GM20431 (cell line): ENCODE measurements at regions not wholly inside any gene's neighbourhood (a gene's known extent, or its start where the extent isn't known, plus 50 kb on each side); places are given as distances from the start of the nearest gene placed in this dataset.

ENCODE experiments used
- in situ Hi-C: fragments of 300-500 bp; cut with MseI, MboI; formaldehyde crosslinking; loops from one replicate; pipeline ENCODE4 v1.15.0; 2020; ENCODE audit warnings: low sequenced_read_pairs; ENCODE audit not compliant: unreplicated experiment

DNA sequence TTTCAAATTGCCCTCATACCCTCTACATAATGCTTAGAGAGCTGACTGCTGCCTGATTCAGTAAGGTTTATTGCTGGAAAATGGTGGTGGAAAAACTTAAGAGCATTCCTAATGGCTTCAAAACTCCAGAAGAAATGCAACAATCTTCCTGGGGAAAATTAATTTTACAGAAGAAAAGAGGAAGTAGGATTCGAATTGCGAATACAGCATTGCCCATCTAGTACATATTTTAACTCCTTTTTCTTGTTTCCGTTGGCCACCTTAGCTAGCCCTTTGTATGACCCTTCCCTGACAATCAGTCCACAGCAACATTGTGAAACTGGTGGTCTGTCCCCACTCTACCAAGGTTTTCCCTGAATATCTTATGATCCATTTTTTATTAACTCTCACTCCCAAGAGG, 224.7 kb downstream of the MTX2 start:
- in situ Hi-C loops: no loop called here

DNA sequence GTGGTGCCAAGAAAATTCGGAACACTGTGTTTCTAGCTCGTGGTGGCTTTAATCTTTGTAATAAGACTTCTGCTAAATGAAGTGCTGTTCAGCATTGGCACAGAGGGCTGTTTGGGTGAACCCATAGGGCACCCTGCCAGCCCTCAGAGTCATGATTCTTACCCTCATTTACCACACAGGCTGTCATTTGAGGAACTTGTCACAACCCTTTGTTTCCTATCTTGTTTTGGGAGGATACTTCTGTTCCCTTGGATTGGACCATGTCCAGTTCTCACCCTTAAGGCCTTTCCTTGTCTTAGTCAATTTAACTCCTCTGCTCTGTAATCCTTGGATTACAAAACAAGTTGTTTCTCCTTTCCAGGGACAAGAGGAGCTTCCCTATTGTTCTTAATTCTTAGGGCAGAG, 225.7 kb downstream of the MTX2 start:
- in situ Hi-C loops: no loop called here

GRCh38 chr2:176495826-176496225, 226.6 kb downstream of the MTX2 start:
- in situ Hi-C loops: no loop called here

DNA sequence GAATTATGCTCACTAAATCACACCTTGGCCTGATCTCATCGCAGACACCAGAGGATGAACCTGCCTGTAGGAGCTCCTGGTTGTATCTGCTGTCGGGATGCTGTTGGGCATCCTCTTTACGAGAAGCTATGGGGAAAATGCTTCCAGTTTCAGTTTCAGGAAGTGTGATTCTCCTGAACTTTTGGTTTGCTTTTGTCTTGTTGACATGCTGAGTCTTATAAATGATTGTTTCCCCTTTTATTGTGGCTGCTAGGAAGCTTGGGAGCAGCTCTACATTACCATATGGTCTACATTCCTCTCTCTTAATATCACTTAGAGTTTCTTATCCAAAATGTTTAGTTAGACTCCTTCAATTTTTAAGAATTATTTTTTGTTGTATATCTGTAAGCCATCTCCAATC, 227.5 kb downstream of the MTX2 start:
- in situ Hi-C loops: no loop called here

GRCh38 chr2:176500901-176501300, 231.7 kb downstream of the MTX2 start:
- in situ Hi-C loops: no loop called here

- in situ Hi-C loops: no loop called here
Observed at GRCh38 chr2:176501617-176502016, 232.4 kb downstream of the MTX2 start.

GRCh38 chr2:176502619-176503018, 233.4 kb downstream of the MTX2 start:
- in situ Hi-C loops: no loop called here

DNA sequence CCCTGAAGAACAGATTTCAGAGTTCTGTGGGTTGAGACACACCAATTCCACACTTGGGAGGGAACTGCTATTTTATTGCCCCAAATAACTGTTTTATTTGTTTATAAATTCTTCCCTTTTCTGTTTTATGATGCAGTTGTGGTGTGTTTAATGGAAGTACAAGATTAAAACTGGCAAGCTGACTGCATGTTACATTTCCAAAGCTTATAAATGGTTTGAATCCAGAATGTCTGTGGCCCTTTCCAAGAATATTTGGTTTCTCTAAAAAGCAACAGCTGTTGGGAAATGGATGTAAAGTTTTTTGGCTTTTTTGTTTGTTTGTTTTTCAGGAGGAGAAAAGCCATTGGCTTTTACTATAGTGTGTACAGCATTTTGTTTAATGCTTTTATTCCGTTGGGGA, 234.5 kb downstream of the MTX2 start:
- in situ Hi-C loops: no loop called here

DNA sequence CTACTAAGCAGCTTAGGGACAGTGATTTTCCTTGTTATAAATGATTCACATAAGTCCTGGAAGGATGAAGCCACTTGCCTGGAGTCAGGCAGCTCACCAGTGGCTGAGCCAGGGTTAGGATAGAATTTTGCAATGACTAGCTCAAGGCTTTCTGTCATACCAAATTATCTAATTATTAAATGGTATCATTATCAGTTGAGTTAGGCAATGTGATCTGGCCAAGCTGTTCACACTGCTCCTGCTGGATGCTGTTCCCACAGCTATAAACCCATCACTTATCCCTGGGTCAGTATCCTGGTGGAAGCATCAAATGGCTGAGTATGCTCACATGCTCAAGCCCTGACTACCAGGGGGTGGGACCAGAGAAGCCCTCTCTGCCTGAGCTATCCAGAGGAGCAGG, 235.2 kb downstream of the MTX2 start:
- in situ Hi-C loops: no loop called here

DNA sequence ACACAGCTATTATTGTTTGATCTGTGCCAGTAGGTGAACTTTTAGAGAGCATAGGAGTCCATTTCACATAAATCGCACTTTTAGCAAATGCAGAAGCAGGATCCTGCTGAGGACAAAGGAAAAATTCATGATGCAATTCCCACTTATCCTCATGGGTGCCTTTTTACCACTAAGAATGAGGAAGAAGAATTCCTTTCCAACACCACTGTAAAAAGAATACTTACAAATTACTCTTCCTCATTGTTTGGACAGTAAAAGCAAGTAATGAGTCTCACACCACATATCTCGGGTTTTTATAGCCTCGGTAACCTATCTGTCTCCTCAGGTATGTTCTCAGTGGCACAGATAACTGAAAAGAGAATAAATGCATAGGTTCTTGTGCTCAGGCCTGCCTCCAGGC, 238.5 kb downstream of the MTX2 start:
- in situ Hi-C loops: no loop called here

GRCh38 chr2:176508374-176508773, 239.1 kb downstream of the MTX2 start:
- in situ Hi-C loops: no loop called here

GRCh38 chr2:176508984-176509740, 239.9 kb downstream of the MTX2 start:
- in situ Hi-C loops: no loop called here

GRCh38 chr2:176514276-176514675, 245.0 kb downstream of the MTX2 start:
- in situ Hi-C loops: no loop called here

- in situ Hi-C loops: no loop called here
Observed at GRCh38 chr2:176514805-176515500, 245.7 kb downstream of the MTX2 start.

DNA sequence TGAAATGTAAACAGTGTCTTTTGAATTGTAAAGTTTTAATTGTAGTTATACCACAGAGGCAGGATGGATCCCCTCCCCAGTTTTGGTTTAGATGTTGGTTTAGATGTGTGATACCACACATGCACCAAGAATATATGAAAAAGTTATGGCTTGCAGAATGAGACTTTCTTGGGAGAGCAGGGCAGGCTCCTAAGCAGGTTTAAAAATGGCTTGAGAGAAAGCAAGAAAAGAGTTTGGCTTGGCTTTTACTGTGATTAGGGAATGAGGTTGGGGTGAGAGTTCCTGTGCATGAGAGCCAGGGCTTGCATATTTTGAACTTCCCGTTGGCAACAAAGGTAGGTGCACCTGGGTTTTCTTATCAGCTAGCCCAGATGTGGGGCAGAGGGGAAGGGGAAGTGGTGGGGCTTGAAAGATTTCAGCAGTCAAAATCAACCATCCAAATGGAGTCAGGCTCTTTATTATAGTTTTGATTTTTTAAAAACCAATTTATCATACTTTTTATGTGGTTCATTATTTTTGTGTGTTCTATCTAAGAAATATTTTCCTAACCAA, 246.9 kb downstream of the MTX2 start:
- in situ Hi-C loops: no loop called here

DNA sequence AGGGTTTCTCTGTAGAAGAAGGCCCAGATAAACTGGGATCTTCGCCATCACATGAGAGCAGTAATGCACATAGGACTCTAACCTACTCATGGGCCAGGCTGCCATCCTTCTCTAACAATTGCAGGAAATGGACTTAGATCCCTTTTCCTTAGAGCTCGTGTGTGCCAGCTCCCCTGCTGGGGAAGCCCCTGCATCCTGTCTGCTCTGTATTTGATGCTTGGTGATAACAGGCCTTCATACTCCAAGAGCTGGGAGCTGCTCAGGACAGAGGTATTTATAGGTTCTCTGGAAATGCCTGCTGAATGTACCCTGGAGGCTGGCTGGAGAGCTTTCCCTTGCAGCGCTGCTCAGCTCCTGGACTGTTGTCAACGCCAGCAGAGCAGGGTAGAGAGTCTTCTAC, 249.6 kb downstream of the MTX2 start:
- in situ Hi-C loops: no loop called here

- in situ Hi-C loops: no loop called here
Observed at GRCh38 chr2:176521878-176522670, 252.8 kb downstream of the MTX2 start.

GRCh38 chr2:176525086-176525485, 255.8 kb downstream of the MTX2 start:
- in situ Hi-C loops: no loop called here

DNA sequence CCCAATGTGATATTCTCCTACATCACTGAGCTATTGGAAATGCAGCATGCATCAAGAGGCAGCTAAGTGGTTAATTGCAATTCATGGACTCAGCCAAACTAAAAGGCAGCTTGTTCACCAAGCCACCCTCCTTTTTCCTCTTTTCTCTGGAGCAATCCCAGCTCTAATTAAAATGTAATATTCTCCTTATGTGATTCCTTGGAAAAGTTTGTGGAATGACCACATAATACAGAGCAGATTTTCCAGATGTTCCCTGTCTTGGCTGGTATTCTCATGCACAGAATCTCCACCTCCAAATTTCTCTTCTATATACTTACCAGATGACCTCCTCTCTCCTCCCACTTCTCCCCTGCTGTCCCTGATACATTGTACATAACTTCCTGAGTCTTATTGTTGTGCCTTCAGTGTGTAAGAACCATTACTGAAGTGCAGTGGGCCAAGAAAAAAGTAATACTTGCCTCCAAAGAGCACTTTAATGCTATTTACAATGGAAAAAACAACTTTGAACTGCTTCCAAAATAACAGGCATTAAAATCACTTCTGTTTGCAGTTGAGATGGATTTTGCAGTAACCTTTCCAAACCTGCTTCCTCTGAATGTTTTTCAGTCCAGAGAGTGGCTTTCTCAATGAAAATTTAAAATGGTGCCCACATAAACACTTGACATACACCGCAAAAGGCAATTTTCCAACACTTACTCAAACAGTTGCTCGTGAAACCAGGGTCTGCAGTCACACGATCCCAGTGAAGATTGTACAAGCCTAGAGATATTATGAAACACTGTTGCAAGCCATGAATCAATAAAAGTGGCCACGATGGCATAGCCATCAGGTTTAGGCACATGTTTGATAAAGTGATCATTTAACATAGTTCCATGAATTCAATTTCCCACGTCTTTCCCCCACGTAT, 258.0 kb downstream of the MTX2 start:
- in situ Hi-C loops: no loop called here

DNA sequence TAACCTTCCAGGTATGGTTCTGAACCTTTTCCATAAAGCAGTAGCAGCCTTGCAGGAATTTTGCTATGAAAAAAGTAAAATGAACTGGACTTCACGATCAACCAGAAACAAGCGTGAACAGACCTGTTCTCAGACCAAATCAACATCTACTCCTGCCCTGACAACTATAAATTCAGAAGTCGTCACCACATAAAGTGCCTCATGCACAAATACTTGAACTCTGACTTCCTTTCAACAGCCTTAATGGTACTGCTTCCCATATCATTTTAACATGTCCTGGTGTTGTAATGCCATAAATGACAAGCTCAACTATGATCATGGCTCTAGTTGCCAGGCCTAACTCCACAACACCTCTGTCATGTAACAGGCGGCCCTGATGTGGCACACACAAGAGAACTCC, 262.4 kb downstream of the MTX2 start:
- in situ Hi-C loops: no loop called here
